Breast epithelium (tissue), 3 donors: ENCODE measurements at regions not wholly inside any gene's neighbourhood (a gene's known extent, or its start where the extent isn't known, plus 50 kb on each side); places are given as distances from the start of the nearest gene placed in this dataset.

ENCODE experiments used
- POLR2A ChIP-seq: fragments of 450-650 bp; IDR thresholded peaks from one replicate; pipeline ENCODE4 v1.6.1; 2016; ENCODE audit warnings: antibody characterized with exemption, mild to moderate bottlenecking, moderate library complexity
- TF ChIP-seq, protein P1 (sequence below), 3 donors: fragments of 450-650 bp; IDR thresholded peaks; one replicate each; pipeline ENCODE4 v1.5.1; 2016 to 2017; ENCODE audit warnings: antibody characterized with exemption in 3 of 3, mild to moderate bottlenecking in 3 of 3, moderate library complexity in 3 of 3

DNA sequence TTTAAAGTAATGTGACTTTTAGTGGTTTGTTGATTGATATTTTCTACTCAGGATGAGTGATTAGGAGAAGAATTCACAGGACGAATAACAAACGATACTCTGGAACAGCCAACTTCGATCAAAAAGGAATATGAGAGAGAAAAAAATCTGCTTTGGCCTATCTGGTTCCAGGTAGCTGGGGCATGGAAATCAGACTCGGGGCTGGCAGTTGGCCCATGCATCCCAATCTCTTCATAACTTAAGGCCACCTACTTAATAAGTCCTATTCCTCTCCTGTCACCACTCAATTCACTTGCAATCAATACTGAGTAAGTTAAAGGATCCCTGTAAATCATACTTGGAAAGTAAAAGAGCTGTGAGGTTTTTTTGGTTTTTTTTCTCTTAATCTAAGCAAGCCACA lies 1116.2 kb downstream of the SORCS3 start:
- TF ChIP-seq, protein P1, sequence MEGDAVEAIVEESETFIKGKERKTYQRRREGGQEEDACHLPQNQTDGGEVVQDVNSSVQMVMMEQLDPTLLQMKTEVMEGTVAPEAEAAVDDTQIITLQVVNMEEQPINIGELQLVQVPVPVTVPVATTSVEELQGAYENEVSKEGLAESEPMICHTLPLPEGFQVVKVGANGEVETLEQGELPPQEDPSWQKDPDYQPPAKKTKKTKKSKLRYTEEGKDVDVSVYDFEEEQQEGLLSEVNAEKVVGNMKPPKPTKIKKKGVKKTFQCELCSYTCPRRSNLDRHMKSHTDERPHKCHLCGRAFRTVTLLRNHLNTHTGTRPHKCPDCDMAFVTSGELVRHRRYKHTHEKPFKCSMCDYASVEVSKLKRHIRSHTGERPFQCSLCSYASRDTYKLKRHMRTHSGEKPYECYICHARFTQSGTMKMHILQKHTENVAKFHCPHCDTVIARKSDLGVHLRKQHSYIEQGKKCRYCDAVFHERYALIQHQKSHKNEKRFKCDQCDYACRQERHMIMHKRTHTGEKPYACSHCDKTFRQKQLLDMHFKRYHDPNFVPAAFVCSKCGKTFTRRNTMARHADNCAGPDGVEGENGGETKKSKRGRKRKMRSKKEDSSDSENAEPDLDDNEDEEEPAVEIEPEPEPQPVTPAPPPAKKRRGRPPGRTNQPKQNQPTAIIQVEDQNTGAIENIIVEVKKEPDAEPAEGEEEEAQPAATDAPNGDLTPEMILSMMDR (IDR thresholded peaks at IDR 0.05): no peak
- no peak for TF ChIP-seq POLR2A
